Psoas muscle (tissue), 7 donors: ENCODE measurements at regions not wholly inside any gene's neighbourhood (a gene's known extent, or its start where the extent isn't known, plus 50 kb on each side); places are given as distances from the start of the nearest gene placed in this dataset.

ENCODE experiments used
- ATAC-seq, 4 donors: fragments of 200-7000 bp; cut with Tn5 transposase; one replicate each; pipeline ENCODE4 v1.9.1; 2020; ENCODE audit warnings: moderate library complexity in 3 of 4, mild to moderate bottlenecking in 2 of 4
- DNase-seq, 2 donors: peaks; one replicate each; pipeline ENCODE4 v3.0.0-alpha.2; 2020
- H3K27ac ChIP-seq: fragments of 200-600 bp; one replicate; pipeline ENCODE4 v1.8.0; 2022
- H3K27me3 ChIP-seq, 3 donors: fragments of 200-600 bp in 1 of 3; one replicate each; pipeline versions ENCODE4 v1.6.1 to v1.8.0; 2013 to 2022; ENCODE audit warnings: low read length in 2 of 3, mild to moderate bottlenecking in 2 of 3, moderate library complexity in 1 of 3; ENCODE audit not compliant: insufficient read depth in 3 of 3
- H3K36me3 ChIP-seq, 2 donors: fragments of 200-600 bp in 1 of 2; one replicate each; pipeline versions ENCODE4 v1.6.1 to v1.8.0; 2013 to 2022; ENCODE audit warnings: low read depth in 1 of 2, mild to moderate bottlenecking in 1 of 2, moderate library complexity in 1 of 2; ENCODE audit not compliant: insufficient read depth in 1 of 2
- H3K4me1 ChIP-seq: fragments of 200-600 bp; one replicate; pipeline ENCODE4 v1.8.0; 2022
- H3K4me3 ChIP-seq: fragments of 200-600 bp; one replicate; pipeline ENCODE4 v1.8.0; 2022; ENCODE audit warnings: mild to moderate bottlenecking
- H3K9me3 ChIP-seq: fragments of 200-600 bp; one replicate; pipeline ENCODE4 v1.8.0; 2022
- WGBS, 3 donors: extraction: QIAGEN DNeasy Blood & Tissue Kit; methylation state at CpG; one replicate each; pipeline versions ENCODE4 v1.1.6 to v1.1.7; 2013; 5-methylcytosine and 5-hydroxymethylcytosine counted together
- intact Hi-C, 2 donors: fragments of 100-400 bp; cut with DNase I; formaldehyde crosslinking; loops; one replicate each; pipeline versions ENCODE4 v1.11.0 to v1.14.2; 2022
- TF ChIP-seq, protein P1 (sequence below): fragments of 200-600 bp; IDR thresholded peaks from one replicate; pipeline ENCODE4 v1.8.0; 2022; ENCODE audit warnings: antibody characterized with exemption
- donor health status: healthy with polysubstance abuse.
- donor health status: DM: no; HTN: no; CAD: no; lungs with moderate emphysema.
- donor health status: Bipolar disorder and iron deficiency.
- donor health status: healthy.
- donor health status: DM: yes; HTN: yes; CAD: no.
- donor health status: DM: no; HTN: no; CAD: no.
- donor health status: DM: yes; HTN: yes; CAD: no.

DNA sequence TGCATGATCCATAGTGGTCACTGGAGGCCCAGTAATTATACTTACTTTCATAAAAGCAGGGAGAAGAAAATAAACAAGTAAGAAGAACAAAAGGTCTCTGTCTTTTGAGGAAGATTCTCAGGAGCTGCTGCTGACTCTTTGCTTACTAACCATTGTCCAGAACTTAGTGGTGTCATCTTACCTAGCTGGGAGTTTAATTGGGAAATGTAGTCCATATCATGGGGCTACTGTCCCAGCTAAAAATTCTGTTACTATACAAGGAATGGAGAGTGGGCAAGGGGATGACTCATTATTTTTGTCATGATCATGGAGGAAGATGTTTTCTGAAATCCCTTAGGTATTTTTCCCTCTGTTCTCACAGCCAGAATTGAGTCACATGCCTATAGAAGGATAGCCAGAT lies 639.3 kb downstream of the MTRR start:
- TF ChIP-seq, protein P1, sequence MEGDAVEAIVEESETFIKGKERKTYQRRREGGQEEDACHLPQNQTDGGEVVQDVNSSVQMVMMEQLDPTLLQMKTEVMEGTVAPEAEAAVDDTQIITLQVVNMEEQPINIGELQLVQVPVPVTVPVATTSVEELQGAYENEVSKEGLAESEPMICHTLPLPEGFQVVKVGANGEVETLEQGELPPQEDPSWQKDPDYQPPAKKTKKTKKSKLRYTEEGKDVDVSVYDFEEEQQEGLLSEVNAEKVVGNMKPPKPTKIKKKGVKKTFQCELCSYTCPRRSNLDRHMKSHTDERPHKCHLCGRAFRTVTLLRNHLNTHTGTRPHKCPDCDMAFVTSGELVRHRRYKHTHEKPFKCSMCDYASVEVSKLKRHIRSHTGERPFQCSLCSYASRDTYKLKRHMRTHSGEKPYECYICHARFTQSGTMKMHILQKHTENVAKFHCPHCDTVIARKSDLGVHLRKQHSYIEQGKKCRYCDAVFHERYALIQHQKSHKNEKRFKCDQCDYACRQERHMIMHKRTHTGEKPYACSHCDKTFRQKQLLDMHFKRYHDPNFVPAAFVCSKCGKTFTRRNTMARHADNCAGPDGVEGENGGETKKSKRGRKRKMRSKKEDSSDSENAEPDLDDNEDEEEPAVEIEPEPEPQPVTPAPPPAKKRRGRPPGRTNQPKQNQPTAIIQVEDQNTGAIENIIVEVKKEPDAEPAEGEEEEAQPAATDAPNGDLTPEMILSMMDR, result no peak
- Histone ChIP-seq H3K4me1 (no peaks in the 10 kb centered on the region), H3K36me3 (no peaks in the 10 kb centered on the region), H3K27ac (no peak overlapping the region), H3K27me3 (no peaks in the 10 kb centered on the region), H3K9me3 (no peaks in the 10 kb centered on the region), H3K4me3 (no peak overlapping the region)
- intact Hi-C loops, result no loop called here
- no peak for DNase-seq
- ATAC-seq, result no peak

DNA sequence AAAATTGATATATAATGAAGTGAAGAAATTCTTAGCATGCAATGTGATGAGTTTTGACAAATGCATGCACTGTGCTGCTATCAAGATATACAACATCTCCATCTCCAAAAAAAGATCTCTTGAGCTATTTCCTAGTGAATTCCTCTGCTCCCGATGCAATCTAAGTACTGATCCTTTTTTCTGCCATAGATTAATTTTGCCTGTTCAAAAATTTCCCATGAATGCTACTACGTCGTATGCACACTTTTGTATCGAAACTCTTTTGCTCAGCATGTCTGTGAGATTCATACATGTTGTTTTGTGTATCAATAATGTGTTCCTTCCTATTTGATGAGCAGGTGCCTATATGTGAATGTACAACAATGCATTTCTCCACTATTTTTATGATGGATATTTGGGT lies 647.4 kb downstream of the MTRR start:
- H3K4me3 ChIP-seq, result no peak overlapping the region

DNA sequence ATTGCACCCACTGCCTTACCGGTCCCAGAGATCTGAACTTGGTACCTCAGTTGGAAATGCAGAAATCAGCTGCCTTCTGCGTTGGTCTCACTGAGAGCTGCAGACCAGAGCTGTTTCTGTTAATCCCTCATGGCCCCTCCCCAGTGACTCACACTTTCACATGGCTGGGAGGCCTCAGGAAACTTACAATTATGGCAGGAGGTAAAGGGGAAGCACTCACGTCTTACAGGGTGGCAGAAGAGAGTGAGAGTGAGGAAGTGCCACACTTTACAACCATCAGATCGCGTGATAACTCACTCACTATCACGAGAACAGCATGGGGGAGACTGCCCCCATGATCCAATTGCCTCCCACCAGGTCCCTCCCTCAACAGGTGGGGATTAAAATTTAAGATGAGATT lies 648.5 kb downstream of the MTRR start:
- no peak for ATAC-seq
- Histone ChIP-seq H3K4me3 (no peak overlapping the region), H3K9me3 (no peaks in the 10 kb centered on the region), H3K36me3 (no peaks in the 10 kb centered on the region), H3K27ac (no peak overlapping the region), H3K4me1 (no peaks in the 10 kb centered on the region), H3K27me3 (no peaks in the 10 kb centered on the region)
- 45 to 72% (median 54%) methylated on average over 6 of the region's 6 CpGs for WGBS, 3 donors
- TF ChIP-seq, protein P1, result no peak
- intact Hi-C loops, result no loop called here
- DNase-seq, result no peak

More for the DNA sequence above, 647.4 kb downstream of the MTRR start:
- no peak for ATAC-seq
- Histone ChIP-seq H3K27me3 (no peaks in the 10 kb centered on the region), H3K36me3 (no peaks in the 10 kb centered on the region), H3K4me1 (no peaks in the 10 kb centered on the region), H3K27ac (no peak overlapping the region), H3K9me3 (no peaks in the 10 kb centered on the region)
- TF ChIP-seq, protein P1, result no peak
- no peak for DNase-seq
- intact Hi-C loops, result no loop called here
- WGBS, 3 donors, result 67 to 79% (median 72%) methylated on average over 4 of the region's 4 CpGs

DNA sequence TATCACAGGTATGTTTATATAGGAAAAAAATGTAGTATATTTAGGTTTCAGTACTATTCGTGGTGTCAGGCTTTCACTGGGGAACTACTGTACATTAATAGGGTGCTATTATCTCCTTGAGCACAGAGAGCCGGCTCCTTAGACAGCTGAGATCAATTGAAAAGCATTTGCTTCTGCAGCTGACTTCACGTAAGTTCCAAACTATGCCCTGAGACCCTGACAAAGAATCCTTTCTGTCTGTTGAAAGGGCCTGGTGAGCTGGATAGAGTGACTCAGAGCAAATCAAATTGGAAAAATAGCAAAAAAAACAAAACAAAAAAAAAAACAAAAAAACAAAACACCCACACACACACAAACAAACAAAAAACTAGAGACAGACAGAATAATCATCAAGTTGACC lies 652.0 kb downstream of the MTRR start:
- Histone ChIP-seq H3K4me3 (no peak overlapping the region), H3K27ac (no peak overlapping the region), H3K9me3 (no peaks in the 10 kb centered on the region), H3K27me3 (no peaks in the 10 kb centered on the region), H3K36me3 (no peaks in the 10 kb centered on the region), H3K4me1 (no peaks in the 10 kb centered on the region)
- TF ChIP-seq, protein P1, result no peak
- no peak for ATAC-seq
- WGBS, 3 donors, result 33 to 53% (median 50%) methylated on average over 3 of the region's 3 CpGs
- DNase-seq, result no peak
- intact Hi-C loops, result no loop called here

DNA sequence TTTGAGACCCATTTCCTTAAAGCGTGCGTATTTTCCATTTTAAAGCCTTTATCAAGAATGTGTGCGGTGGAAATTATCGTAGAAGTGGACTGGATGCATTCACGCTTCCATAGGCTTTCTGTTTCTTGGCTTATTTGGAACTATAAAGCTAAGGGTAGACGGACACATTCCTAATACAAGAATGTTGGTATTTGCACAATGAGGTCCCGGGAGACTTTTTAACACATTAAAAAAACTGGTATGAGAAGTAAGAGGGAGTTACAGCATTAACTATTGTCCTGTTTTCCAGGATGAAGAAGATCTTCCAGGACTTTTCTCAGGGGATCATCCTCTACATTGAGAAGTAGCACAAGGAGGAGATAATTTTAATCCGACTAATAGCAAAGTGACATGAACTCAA lies 653.0 kb downstream of the MTRR start:
- ATAC-seq (no peak), DNase-seq (no peak)
- Histone ChIP-seq H3K27me3 (no peaks in the 10 kb centered on the region), H3K27ac (no peak overlapping the region), H3K4me1 (no peaks in the 10 kb centered on the region), H3K4me3 (no peak overlapping the region), H3K9me3 (no peaks in the 10 kb centered on the region), H3K36me3 (no peaks in the 10 kb centered on the region)
- TF ChIP-seq, protein P1, result no peak
- WGBS, 3 donors, result 63 to 82% (median 65%) methylated on average over 8 of the region's 8 CpGs
- intact Hi-C loops, result no loop called here
